ENCODE measurements at regions not wholly inside any gene's neighbourhood (a gene's known extent, or its start where the extent isn't known, plus 50 kb on each side); places are given as distances from the start of the nearest gene placed in this dataset.

DNA sequence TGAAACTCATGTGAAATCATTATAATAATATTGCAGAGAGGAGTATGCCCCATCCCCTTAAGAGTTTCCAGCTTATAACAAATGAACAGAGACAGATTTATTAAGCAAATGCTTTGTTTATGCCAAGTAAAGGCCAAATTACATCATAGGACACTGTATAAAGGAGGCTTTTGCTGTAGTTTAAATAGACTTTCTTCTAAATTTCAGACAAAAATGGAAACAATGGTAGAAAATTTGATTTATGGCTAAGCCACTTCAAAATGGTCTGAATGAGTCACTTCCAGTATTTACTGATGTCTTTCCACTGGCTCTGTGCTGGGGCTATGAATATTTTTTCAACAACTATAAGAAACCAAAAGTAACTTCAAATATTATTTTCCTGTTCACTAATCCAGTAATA, 81.1 kb upstream of the ST6GALNAC5 start:
- Histone ChIP-seq H3K36me3 (ENCODE audit: control insufficient read depth in 5 of 5, insufficient read depth in 5 of 5, low read length in 5 of 5) (no peaks in the 10 kb centered on the region), H3K9me3 (ENCODE audit: control insufficient read depth in 5 of 5, low read length in 5 of 5) (peaks cover 0 to 4% (median 0%) of the 10 kb centered on the region in 5 donors), H3K4me1 (ENCODE audit: control insufficient read depth in 5 of 5, insufficient read depth in 5 of 5, low read length in 5 of 5) (no peaks in the 10 kb centered on the region), H3K4me3 (ENCODE audit: low read depth in 1 of 5, low read length in 5 of 5) (no peak overlapping the region), H3K9ac (ENCODE audit: low read length in 5 of 5) (no peak overlapping the region), H3K27me3 (ENCODE audit: control insufficient read depth in 5 of 5, insufficient read depth in 4 of 5, low read length in 5 of 5) (no peaks in the 10 kb centered on the region), H3K27ac (ENCODE audit: low read depth, low read length) (no peak overlapping the region)

DNA sequence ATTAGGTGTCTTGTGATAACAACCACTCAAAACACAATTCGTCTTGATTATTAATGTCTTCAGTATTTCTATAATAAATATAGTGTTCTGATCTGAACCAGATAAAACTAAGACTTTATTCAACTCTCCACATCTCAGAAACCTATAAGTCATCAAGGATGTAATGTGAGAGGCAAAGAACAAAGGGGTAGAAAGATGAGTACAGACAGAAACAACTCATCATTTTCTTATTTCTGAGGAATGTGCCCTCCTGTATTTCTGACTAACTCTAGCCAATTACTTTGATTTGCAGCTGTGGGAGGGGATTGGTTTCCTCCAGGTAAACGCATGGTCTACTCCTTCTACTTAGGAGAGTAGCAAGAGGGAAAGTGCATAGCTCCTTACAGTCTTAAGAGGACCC, 73.7 kb upstream of the ST6GALNAC5 start:
- H3K9me3 ChIP-seq (ENCODE audit: control insufficient read depth in 5 of 5, low read length in 5 of 5), result no peaks in the 10 kb centered on the region
- H3K27me3 ChIP-seq (ENCODE audit: control insufficient read depth in 5 of 5, insufficient read depth in 4 of 5, low read length in 5 of 5), result no peaks in the 10 kb centered on the region
- H3K27ac ChIP-seq (ENCODE audit: low read depth, low read length), result no peak overlapping the region
- no peaks in the 10 kb centered on the region for H3K4me1 ChIP-seq (ENCODE audit: control insufficient read depth in 5 of 5, insufficient read depth in 5 of 5, low read length in 5 of 5)
- no peaks in the 10 kb centered on the region for H3K36me3 ChIP-seq (ENCODE audit: control insufficient read depth in 5 of 5, insufficient read depth in 5 of 5, low read length in 5 of 5)
- H3K9ac ChIP-seq (ENCODE audit: low read length in 5 of 5), result no peak overlapping the region
- H3K4me3 ChIP-seq (ENCODE audit: low read depth in 1 of 5, low read length in 5 of 5), result no peak overlapping the region

DNA sequence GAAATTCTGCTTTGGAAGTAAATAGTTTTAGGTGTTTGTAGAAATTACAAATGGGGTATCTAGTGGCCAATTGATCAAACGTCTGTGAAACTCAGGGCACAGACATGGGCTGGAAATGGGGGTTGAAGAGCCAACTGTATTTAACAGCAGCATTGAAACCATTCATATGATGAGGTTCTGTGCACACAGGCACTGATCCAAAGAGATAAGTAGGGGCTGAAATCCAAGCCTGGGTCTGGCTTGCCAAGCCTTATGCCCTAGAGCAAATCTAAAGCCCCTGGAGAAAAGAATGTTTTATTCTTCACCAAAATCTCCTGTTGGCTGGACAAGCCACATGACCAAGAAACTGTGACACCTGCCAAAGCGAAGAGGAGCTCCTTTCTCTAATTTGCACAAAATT, 67.6 kb upstream of the ST6GALNAC5 start:
- H3K4me3 ChIP-seq (ENCODE audit: low read depth in 1 of 5, low read length in 5 of 5), result no peak overlapping the region
- H3K9ac ChIP-seq (ENCODE audit: low read length in 5 of 5), result no peak overlapping the region
- no peaks in the 10 kb centered on the region for H3K27me3 ChIP-seq (ENCODE audit: control insufficient read depth in 5 of 5, insufficient read depth in 4 of 5, low read length in 5 of 5)
- H3K36me3 ChIP-seq (ENCODE audit: control insufficient read depth in 5 of 5, insufficient read depth in 5 of 5, low read length in 5 of 5), result no peaks in the 10 kb centered on the region
- no peaks in the 10 kb centered on the region for H3K9me3 ChIP-seq (ENCODE audit: control insufficient read depth in 5 of 5, low read length in 5 of 5)
- H3K4me1 ChIP-seq (ENCODE audit: control insufficient read depth in 5 of 5, insufficient read depth in 5 of 5, low read length in 5 of 5), result peaks cover 0 to 4% (median 0%) of the 10 kb centered on the region in 5 donors
- H3K27ac ChIP-seq (ENCODE audit: low read depth, low read length), result no peak overlapping the region

DNA sequence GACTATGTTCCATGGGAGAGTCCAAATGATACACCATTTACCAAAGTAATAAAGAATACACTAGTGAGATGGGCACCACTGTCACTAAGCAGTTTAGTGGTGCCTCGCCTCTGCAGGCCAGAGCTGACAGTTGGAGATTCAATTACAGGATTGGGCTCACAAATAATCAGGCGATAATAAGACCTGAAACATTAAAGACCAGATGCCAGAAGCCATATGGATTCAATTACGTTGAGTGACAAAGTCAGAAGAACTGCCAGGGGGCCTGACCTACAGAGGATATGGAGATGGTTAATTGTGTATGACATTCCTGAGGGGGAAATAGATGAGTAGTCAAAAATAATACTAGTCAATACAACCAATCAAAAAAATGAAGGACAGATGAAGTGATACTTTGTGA, 65.2 kb upstream of the ST6GALNAC5 start:
- no peak overlapping the region for H3K4me3 ChIP-seq (ENCODE audit: low read depth in 1 of 5, low read length in 5 of 5)
- no peak overlapping the region for H3K9ac ChIP-seq (ENCODE audit: low read length in 5 of 5)
- H3K27ac ChIP-seq (ENCODE audit: low read depth, low read length), result no peak overlapping the region
- no peaks in the 10 kb centered on the region for H3K36me3 ChIP-seq (ENCODE audit: control insufficient read depth in 5 of 5, insufficient read depth in 5 of 5, low read length in 5 of 5)
- no peaks in the 10 kb centered on the region for H3K27me3 ChIP-seq (ENCODE audit: control insufficient read depth in 5 of 5, insufficient read depth in 4 of 5, low read length in 5 of 5)
- no peaks in the 10 kb centered on the region for H3K9me3 ChIP-seq (ENCODE audit: control insufficient read depth in 5 of 5, low read length in 5 of 5)
- peaks cover 0 to 4% (median 0%) of the 10 kb centered on the region in 5 donors for H3K4me1 ChIP-seq (ENCODE audit: control insufficient read depth in 5 of 5, insufficient read depth in 5 of 5, low read length in 5 of 5)

DNA sequence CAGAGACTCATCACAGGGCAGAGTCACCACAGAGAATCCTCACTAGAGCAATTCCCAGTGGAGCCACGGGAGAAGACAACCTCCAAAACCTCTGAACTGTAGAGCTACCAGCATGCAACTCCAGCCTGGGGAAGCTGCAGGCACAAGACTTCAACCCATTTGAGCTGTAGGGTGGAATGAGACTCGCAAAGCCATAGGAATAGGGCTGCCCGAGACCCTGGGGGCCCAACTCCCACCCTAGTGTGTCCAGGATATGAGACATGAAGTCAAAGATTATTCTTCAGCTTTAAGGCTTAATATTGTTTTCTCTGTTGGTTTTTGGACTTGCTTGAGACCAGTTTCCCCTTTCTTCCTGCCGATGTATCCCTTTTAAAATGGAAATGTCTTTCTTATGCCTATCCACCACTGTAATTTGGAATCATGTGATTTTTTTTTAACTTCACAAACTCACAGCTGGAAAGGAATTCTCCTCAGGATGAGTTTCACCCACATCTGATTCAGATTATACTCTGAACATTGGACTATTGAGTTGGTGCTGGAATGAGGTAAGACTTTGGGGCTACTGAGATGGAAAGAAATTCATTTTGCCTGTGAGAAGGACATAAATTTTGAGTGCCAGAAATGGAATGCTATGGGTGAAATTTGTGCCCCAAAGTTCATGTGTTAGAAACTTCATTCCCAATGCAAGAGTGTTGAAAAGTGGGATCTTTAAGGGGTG, 59.6 kb upstream of the ST6GALNAC5 start:
- H3K27ac ChIP-seq (ENCODE audit: low read depth, low read length), result no peak overlapping the region
- H3K9me3 ChIP-seq (ENCODE audit: control insufficient read depth in 5 of 5, low read length in 5 of 5), result no peaks in the 10 kb centered on the region
- H3K36me3 ChIP-seq (ENCODE audit: control insufficient read depth in 5 of 5, insufficient read depth in 5 of 5, low read length in 5 of 5), result no peaks in the 10 kb centered on the region
- H3K27me3 ChIP-seq (ENCODE audit: control insufficient read depth in 5 of 5, insufficient read depth in 4 of 5, low read length in 5 of 5), result no peaks in the 10 kb centered on the region
- no peaks in the 10 kb centered on the region for H3K4me1 ChIP-seq (ENCODE audit: control insufficient read depth in 5 of 5, insufficient read depth in 5 of 5, low read length in 5 of 5)
- no peak overlapping the region for H3K4me3 ChIP-seq (ENCODE audit: low read depth in 1 of 5, low read length in 5 of 5)
- H3K9ac ChIP-seq (ENCODE audit: low read length in 5 of 5), result no peak overlapping the region

All from subcutaneous abdominal adipose tissue (tissue), 5 donors.